Activated naive CD4-positive, alpha-beta T cell treated with anti-CD3 and anti-CD28 coated beads, Interleukin-2, amount 50 U/mL, for 24 hours (primary cell): ENCODE measurements at regions not wholly inside any gene's neighbourhood (a gene's known extent, or its start where the extent isn't known, plus 50 kb on each side); places are given as distances from the start of the nearest gene placed in this dataset.
"Not testable (repeated sequence)": the region's sequence is repeated elsewhere in the genome, so short reads cannot be mapped to it uniquely, and the experiment has no call there.

Experiments
- H3K27ac Mint-ChIP-seq: one replicate; pipeline ENCODE4 v1.8.0; 2021; ENCODE audit warnings: mild to moderate bottlenecking, mixed read lengths
- H3K27me3 Mint-ChIP-seq: one replicate; pipeline ENCODE4 v1.8.0; 2021; ENCODE audit warnings: mixed read lengths
- H3K36me3 Mint-ChIP-seq: one replicate; pipeline ENCODE4 v1.8.0; 2021; ENCODE audit warnings: mixed read lengths
- H3K4me1 Mint-ChIP-seq: one replicate; pipeline ENCODE4 v1.8.0; 2021; ENCODE audit warnings: mixed read lengths
- H3K4me3 Mint-ChIP-seq: one replicate; pipeline ENCODE4 v1.8.0; 2021; ENCODE audit warnings: mild to moderate bottlenecking, mixed read lengths
- H3K9me3 Mint-ChIP-seq: one replicate; pipeline ENCODE4 v1.8.0; 2021; ENCODE audit warnings: mixed read lengths

GRCh38 chr7:106736508-106737201, 75.7 kb upstream of the CCDC71L start:
- peak overlapping the region; percentile 83 for H3K27ac Mint-ChIP-seq
- H3K9me3 Mint-ChIP-seq, result no peaks in the 10 kb centered on the region
- H3K36me3 Mint-ChIP-seq, result peaks cover 2% of the 10 kb centered on the region
- H3K27me3 Mint-ChIP-seq, result no peaks in the 10 kb centered on the region
- H3K4me1 Mint-ChIP-seq, result peaks cover 34% of the 10 kb centered on the region
- peak overlapping the region; percentile 43 for H3K4me3 Mint-ChIP-seq

DNA sequence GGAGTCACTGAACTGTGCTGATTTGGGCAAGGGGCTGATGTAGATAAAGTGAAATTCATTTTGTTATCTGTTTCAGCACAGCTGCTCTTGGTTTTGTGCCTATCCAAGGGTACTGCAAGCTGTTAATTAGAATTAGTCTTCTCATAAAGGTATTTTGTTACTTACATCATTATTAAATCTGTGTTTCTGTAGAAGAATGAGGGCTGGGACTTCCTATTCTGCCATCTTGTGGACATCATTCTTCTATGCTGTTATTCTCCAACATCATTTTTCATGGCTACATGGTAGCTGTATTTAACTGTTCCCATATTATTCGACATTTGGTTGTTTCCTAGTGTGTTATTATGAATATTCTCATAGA, 76.2 kb upstream of the CCDC71L start:
- Mint-ChIP-seq H3K27me3 (no peaks in the 10 kb centered on the region), H3K4me1 (peaks cover 29% of the 10 kb centered on the region), H3K4me3 (no peak overlapping the region), H3K27ac (no peak overlapping the region), H3K36me3 (peaks cover 2% of the 10 kb centered on the region), H3K9me3 (no peaks in the 10 kb centered on the region)

- Mint-ChIP-seq H3K4me3 (no peak overlapping the region), H3K27me3 (no peaks in the 10 kb centered on the region), H3K9me3 (no peaks in the 10 kb centered on the region), H3K36me3 (peaks cover 2% of the 10 kb centered on the region), H3K27ac (no peak overlapping the region), H3K4me1 (peaks cover 13% of the 10 kb centered on the region)
Measured at GRCh38 chr7:106740806-106741205, 79.8 kb upstream of the CCDC71L start.

DNA sequence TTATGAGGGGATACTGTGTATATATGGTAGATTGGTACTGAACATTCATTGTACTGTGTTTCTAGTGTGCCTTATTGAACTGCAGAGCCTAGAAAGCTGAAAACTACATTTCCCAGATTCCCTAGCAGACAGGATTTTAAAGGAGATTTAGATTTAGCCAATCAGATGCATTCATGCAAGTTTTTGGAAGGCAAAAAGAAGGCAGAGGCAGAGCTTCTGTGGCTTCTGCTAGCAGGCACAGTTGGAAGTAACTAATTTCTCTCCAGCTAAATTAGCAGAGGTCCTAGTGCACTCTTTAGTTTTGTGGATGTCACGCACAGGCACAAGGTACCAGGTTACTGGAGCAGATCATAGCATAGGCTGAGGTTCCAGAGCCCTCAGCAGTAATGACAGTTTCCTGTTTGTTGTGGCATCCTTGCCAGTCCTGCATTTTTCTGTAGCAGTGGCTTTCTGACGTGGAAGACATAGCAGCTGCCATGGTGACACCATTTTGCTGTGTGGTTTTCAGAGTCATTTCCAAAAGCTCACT, 83.7 kb upstream of the CCDC71L start:
- H3K27me3 Mint-ChIP-seq, result no peaks in the 10 kb centered on the region
- H3K4me1 Mint-ChIP-seq, result no peaks in the 10 kb centered on the region
- no peak overlapping the region for H3K4me3 Mint-ChIP-seq
- no peak overlapping the region for H3K27ac Mint-ChIP-seq
- H3K36me3 Mint-ChIP-seq, result no peaks in the 10 kb centered on the region
- H3K9me3 Mint-ChIP-seq, result no peaks in the 10 kb centered on the region

DNA sequence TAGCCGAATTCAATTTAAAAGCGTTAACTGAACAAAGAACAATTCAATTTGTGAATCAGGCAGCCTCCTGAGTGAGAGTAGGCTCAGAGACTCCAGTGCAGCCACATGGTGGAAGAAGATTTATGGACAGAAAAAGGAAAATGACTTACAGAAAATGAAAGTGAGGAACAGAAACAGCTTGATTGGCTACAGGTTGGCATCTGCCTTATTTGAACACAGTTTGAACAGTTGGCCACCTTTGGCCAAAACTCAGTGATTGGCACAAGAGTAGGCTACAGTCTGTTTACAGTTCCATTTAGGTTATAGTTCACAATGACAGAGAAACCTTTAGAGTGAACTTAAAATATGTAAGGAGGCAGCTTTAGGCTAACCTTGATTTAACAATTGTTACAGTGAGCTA, 86.3 kb upstream of the CCDC71L start:
- H3K27me3 Mint-ChIP-seq, H3K9me3 Mint-ChIP-seq, H3K4me1 Mint-ChIP-seq, H3K36me3 Mint-ChIP-seq, H3K27ac Mint-ChIP-seq, H3K4me3 Mint-ChIP-seq: not testable (repeated sequence)

- no peaks in the 10 kb centered on the region for H3K36me3 Mint-ChIP-seq
- no peaks in the 10 kb centered on the region for H3K27me3 Mint-ChIP-seq
- H3K27ac Mint-ChIP-seq, result no peak overlapping the region
- H3K4me1 Mint-ChIP-seq, result no peaks in the 10 kb centered on the region
- no peak overlapping the region for H3K4me3 Mint-ChIP-seq
- H3K9me3 Mint-ChIP-seq, result no peaks in the 10 kb centered on the region
Measured at GRCh38 chr7:106747804-106748203, 86.8 kb upstream of the CCDC71L start.

DNA sequence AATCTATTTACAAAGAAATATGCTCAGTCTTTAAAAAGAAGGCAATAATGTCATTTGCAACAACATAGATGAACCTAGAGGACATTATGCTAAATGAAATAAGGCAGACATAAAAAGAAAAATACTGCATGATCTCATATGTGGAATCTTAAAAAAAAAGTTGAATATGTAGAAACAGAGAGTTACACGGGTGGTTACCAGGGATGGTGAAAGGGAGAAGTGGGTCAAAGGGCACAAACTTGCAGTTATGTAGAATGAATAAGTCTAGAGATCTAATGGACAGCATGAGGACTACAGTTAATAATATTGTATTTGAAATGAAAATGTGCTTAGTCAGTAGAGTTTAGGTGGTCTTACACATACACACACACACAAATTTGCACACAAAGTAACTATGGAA, 88.2 kb upstream of the CCDC71L start:
- no peaks in the 10 kb centered on the region for H3K27me3 Mint-ChIP-seq
- no peak overlapping the region for H3K27ac Mint-ChIP-seq
- H3K9me3 Mint-ChIP-seq, result no peaks in the 10 kb centered on the region
- H3K4me3 Mint-ChIP-seq, result no peak overlapping the region
- H3K36me3 Mint-ChIP-seq, result no peaks in the 10 kb centered on the region
- H3K4me1 Mint-ChIP-seq, result no peaks in the 10 kb centered on the region

DNA sequence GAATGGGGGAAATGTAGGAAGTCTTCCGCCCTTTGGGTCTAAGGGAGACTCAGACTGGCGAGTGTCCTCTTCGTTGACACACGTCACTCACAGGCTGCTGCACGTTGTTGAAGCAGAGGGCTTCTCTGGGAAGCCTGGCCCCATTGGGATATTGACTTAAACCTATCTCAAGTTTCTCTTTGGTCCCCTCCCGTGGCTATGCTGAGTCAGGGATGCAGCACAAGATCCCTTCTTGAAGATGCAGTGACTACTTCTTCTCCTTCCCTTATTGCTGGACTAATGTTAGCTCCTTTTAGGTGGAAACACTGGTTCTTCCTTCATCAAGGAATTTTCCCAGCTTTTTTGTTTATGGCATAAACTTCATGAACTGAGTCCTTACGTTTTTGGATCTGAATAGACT, 89.8 kb upstream of the CCDC71L start:
- Mint-ChIP-seq H3K9me3 (no peaks in the 10 kb centered on the region), H3K4me3 (no peak overlapping the region), H3K36me3 (no peaks in the 10 kb centered on the region)

GRCh38 chr7:106752367-106752766, 91.4 kb upstream of the CCDC71L start:
- H3K27ac Mint-ChIP-seq, result no peak overlapping the region
- no peaks in the 10 kb centered on the region for H3K4me1 Mint-ChIP-seq
- H3K4me3 Mint-ChIP-seq, result no peak overlapping the region
- H3K9me3 Mint-ChIP-seq, result no peaks in the 10 kb centered on the region
- no peaks in the 10 kb centered on the region for H3K36me3 Mint-ChIP-seq
- no peaks in the 10 kb centered on the region for H3K27me3 Mint-ChIP-seq

More for the DNA sequence above, 89.8 kb upstream of the CCDC71L start:
- no peaks in the 10 kb centered on the region for H3K4me1 Mint-ChIP-seq
- H3K27ac Mint-ChIP-seq, result no peak overlapping the region
- no peaks in the 10 kb centered on the region for H3K27me3 Mint-ChIP-seq

- H3K27ac Mint-ChIP-seq, H3K36me3 Mint-ChIP-seq, H3K27me3 Mint-ChIP-seq, H3K4me3 Mint-ChIP-seq, H3K4me1 Mint-ChIP-seq, H3K9me3 Mint-ChIP-seq: not testable (repeated sequence)
Measured at GRCh38 chr7:106755024-106755423, 94.1 kb upstream of the CCDC71L start.

DNA sequence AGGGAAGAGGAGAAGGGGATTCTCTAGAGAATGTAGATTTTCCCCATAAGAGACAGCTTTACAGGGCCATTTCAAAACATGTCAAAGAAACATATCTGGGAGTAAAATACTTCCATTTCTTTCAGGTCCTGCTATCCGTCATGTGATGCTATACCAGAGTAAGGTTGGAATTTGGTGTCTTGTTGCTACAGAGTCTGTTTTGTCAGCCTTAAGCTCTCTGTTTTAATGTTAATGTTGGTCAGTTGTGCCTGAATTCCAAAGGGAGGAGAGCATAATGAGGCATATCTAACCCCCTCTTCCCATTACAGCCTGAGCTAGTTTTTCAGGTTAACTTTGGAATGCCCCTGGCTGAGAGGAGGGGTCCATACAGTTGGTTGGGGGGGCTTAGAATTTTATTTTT, 94.7 kb upstream of the CCDC71L start:
- Mint-ChIP-seq H3K27ac (no peak overlapping the region), H3K4me1 (no peaks in the 10 kb centered on the region), H3K27me3 (no peaks in the 10 kb centered on the region), H3K36me3 (no peaks in the 10 kb centered on the region), H3K4me3 (no peak overlapping the region), H3K9me3 (no peaks in the 10 kb centered on the region)

DNA sequence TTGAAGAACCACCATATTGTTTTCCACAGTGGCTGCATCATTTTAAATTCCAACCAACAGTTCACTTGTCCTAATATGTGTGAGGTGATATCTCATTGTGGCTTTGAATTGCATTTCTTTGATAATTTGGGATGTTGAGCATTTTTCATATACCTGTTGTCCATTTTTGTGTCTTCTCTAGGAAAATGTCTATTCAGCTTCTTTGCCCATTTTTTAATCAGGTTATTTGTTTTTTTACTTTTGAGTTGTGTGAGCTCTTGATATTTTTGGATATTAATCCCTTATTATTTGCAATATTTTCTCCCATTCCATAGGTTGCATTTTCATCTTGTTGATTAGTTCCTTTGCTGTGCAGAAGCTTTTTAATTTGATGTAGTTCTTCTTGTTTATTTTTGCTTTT, 95.1 kb upstream of the CCDC71L start:
- no peaks in the 10 kb centered on the region for H3K36me3 Mint-ChIP-seq

GRCh38 chr7:106756884-106757283, 95.9 kb upstream of the CCDC71L start:
- no peaks in the 10 kb centered on the region for H3K9me3 Mint-ChIP-seq
- no peaks in the 10 kb centered on the region for H3K36me3 Mint-ChIP-seq
- H3K4me3 Mint-ChIP-seq, result no peak overlapping the region
- no peaks in the 10 kb centered on the region for H3K27me3 Mint-ChIP-seq
- no peak overlapping the region for H3K27ac Mint-ChIP-seq
- no peaks in the 10 kb centered on the region for H3K4me1 Mint-ChIP-seq

More for the DNA sequence above, 95.1 kb upstream of the CCDC71L start:
- Mint-ChIP-seq H3K4me1 (no peaks in the 10 kb centered on the region), H3K9me3 (no peaks in the 10 kb centered on the region), H3K27ac (no peak overlapping the region), H3K4me3 (no peak overlapping the region), H3K27me3 (no peaks in the 10 kb centered on the region)

DNA sequence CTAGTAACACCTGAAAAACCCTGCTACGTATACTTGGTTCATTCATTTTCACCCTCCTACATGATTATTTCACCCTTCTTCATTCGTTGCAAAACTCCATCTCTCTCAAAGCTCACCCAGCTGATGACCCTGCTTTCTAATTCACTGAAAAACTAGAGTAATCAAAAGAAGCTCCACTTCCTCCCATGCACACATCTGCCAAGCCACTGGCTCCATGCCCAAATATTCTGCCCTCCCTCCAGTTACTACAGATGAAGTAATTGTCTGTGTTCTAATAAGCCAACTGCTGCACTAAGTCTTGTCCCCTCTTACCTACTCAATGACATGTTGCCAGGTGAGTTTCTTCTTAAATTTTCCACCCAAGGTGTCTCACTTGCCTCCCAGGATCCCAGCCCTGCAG, 96.9 kb upstream of the CCDC71L start:
- Mint-ChIP-seq H3K4me3 (no peak overlapping the region), H3K27ac (no peak overlapping the region), H3K4me1 (no peaks in the 10 kb centered on the region), H3K9me3 (no peaks in the 10 kb centered on the region), H3K27me3 (no peaks in the 10 kb centered on the region), H3K36me3 (no peaks in the 10 kb centered on the region)

GRCh38 chr7:106762845-106763244, 101.9 kb upstream of the CCDC71L start:
- H3K36me3 Mint-ChIP-seq, H3K27me3 Mint-ChIP-seq, H3K27ac Mint-ChIP-seq, H3K4me3 Mint-ChIP-seq, H3K9me3 Mint-ChIP-seq: not testable (repeated sequence)
- peaks cover 19% of the 10 kb centered on the region for H3K4me1 Mint-ChIP-seq

DNA sequence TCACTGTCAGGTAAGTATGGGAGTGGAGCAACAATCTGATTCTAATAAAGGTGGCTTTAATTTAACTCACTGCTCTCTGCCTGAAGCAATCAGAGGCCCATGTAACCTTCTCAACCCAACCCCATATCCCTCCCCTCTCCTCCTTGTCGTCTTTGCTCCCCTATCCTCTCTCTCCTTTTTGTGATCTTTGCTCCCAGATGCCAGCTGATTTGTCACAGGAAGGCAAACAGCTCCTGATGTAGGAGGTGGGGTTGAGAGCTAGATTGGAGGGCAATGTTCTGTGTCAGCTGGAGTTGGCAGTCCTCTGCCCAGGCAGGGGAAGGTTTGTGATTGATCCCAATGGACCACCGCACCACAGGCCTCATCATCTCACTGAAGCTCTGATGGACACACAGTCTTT, 101.4 kb upstream of the PIK3CG start:
- Mint-ChIP-seq H3K36me3 (no peaks in the 10 kb centered on the region), H3K27ac (no peak overlapping the region), H3K27me3 (no peaks in the 10 kb centered on the region), H3K4me1 (peaks cover 26% of the 10 kb centered on the region), H3K9me3 (no peaks in the 10 kb centered on the region), H3K4me3 (no peak overlapping the region)

GRCh38 chr7:106765727-106766355, 99.2 kb upstream of the PIK3CG start:
- no peak overlapping the region for H3K4me3 Mint-ChIP-seq

More at GRCh38 chr7:106765727-106766355, 99.2 kb upstream of the PIK3CG start:
- Mint-ChIP-seq H3K9me3 (no peaks in the 10 kb centered on the region), H3K27me3 (no peaks in the 10 kb centered on the region), H3K36me3 (no peaks in the 10 kb centered on the region), H3K4me1 (peaks cover 42% of the 10 kb centered on the region), H3K27ac (no peak overlapping the region)
